ENCODE measurements at regions not wholly inside any gene's neighbourhood (a gene's known extent, or its start where the extent isn't known, plus 50 kb on each side); places are given as distances from the start of the nearest gene placed in this dataset.

DNA sequence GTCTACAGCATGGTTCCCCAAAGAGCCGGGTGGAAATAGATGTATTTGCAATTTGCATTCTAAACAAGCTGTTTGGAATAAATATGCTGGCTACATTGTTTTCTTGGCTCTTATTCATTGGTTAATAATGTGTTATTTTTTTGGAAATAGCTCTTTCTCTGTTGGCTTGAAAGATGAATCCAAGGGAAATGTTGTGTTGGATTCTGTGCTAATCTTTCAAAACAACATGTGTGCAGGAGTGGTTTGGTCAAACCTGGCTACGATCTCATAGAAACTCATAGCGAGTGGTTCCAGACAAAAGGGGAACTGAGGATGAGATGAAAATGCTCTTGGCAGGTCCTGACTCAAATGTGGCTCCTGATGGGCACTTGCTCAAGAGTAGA lies 63.7 kb upstream of the CXCL14 start:
- DNase-seq (ENCODE audit: low read depth in 2 of 2) = no peak
- no peak overlapping the region for H3K4me3 ChIP-seq (replicated peaks in 1 of 2; ENCODE audit: low read depth in 2 of 2, low read length in 2 of 2)
- TF ChIP-seq, protein P1, sequence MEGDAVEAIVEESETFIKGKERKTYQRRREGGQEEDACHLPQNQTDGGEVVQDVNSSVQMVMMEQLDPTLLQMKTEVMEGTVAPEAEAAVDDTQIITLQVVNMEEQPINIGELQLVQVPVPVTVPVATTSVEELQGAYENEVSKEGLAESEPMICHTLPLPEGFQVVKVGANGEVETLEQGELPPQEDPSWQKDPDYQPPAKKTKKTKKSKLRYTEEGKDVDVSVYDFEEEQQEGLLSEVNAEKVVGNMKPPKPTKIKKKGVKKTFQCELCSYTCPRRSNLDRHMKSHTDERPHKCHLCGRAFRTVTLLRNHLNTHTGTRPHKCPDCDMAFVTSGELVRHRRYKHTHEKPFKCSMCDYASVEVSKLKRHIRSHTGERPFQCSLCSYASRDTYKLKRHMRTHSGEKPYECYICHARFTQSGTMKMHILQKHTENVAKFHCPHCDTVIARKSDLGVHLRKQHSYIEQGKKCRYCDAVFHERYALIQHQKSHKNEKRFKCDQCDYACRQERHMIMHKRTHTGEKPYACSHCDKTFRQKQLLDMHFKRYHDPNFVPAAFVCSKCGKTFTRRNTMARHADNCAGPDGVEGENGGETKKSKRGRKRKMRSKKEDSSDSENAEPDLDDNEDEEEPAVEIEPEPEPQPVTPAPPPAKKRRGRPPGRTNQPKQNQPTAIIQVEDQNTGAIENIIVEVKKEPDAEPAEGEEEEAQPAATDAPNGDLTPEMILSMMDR (IDR thresholded peaks at IDR 0.05; ENCODE audit: low read depth, low read length) = no peak

- no peak for DNase-seq (ENCODE audit: low read depth in 2 of 2)
- TF ChIP-seq, protein P1 (IDR thresholded peaks at IDR 0.05; ENCODE audit: low read depth, low read length) = no peak
- H3K4me3 ChIP-seq (replicated peaks in 1 of 2; ENCODE audit: low read depth in 2 of 2, low read length in 2 of 2) = no peak overlapping the region
These were observed 63.1 kb upstream of the CXCL14 start for GRCh38 chr5:135641734-135642487.

- no peak overlapping the region for H3K4me3 ChIP-seq (replicated peaks in 1 of 2; ENCODE audit: low read depth in 2 of 2, low read length in 2 of 2)
- no peak for DNase-seq (ENCODE audit: low read depth in 2 of 2)
- TF ChIP-seq, protein P1 (IDR thresholded peaks at IDR 0.05; ENCODE audit: low read depth, low read length) = no peak
These were observed 62.5 kb upstream of the CXCL14 start for GRCh38 chr5:135641319-135641718.

GRCh38 chr5:135635451-135635850 lies 56.7 kb upstream of the CXCL14 start:
- DNase-seq (ENCODE audit: low read depth in 2 of 2) = no peak
- H3K4me3 ChIP-seq (replicated peaks in 1 of 2; ENCODE audit: low read depth in 2 of 2, low read length in 2 of 2) = no peak overlapping the region
- TF ChIP-seq, protein P1 (IDR thresholded peaks at IDR 0.05; ENCODE audit: low read depth, low read length) = no peak

GRCh38 chr5:135632798-135633197 lies 54.0 kb upstream of the CXCL14 start:
- TF ChIP-seq, protein P1 (IDR thresholded peaks at IDR 0.05; ENCODE audit: low read depth, low read length) = no peak
- no peak overlapping the region for H3K4me3 ChIP-seq (replicated peaks in 1 of 2; ENCODE audit: low read depth in 2 of 2, low read length in 2 of 2)
- DNase-seq (ENCODE audit: low read depth in 2 of 2) = no peak

DNA sequence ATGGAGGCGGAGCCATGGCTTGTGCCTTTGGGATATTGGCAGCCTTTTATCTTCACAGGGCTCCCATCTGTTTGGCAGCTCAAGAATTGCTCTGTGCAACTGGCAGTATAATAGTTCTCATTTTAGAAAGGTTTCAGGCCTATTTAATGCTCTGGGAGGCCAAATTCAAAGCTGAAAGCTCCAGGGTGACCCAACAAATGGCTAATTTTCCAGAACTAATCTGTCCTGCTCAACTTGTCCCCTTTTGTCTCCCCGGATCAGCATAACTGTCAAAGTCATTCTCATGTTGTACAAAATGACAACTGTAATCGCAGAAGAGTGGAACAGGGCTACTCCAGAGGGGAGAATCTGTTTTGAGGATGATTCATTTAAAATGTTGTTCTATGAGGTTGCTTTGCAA lies 52.6 kb upstream of the CXCL14 start:
- no peak overlapping the region for H3K4me3 ChIP-seq (replicated peaks in 1 of 2; ENCODE audit: low read depth in 2 of 2, low read length in 2 of 2)
- TF ChIP-seq, protein P1 (IDR thresholded peaks at IDR 0.05; ENCODE audit: low read depth, low read length) = no peak
- DNase-seq (ENCODE audit: low read depth in 2 of 2) = no peak

DNA sequence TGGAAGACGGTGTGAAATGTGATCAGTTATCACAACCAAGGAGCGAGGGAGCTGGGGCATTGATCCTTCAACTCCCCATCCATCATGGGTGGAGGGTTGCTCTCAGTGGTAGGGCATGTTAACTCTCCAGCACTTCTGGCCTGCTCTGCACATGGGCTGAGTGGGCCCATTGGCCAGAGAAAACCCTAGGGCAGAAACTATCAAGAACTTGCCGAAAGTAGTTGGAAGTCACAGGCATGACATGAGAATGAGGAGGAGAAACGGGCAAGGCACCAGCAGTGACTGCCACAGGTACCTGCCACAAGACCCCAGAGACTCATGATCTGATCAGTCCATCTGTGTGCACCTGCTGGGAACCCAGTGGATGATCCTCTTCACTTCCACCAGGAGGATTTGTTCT lies 50.9 kb upstream of the CXCL14 start:
- H3K4me3 ChIP-seq (replicated peaks in 1 of 2; ENCODE audit: low read depth in 2 of 2, low read length in 2 of 2) = no peak overlapping the region
- DNase-seq (ENCODE audit: low read depth in 2 of 2) = no peak
- TF ChIP-seq, protein P1 (IDR thresholded peaks at IDR 0.05; ENCODE audit: low read depth, low read length) = no peak

Measured in cardiac fibroblast (primary cell).